ENCODE measurements at regions not wholly inside any gene's neighbourhood (a gene's known extent, or its start where the extent isn't known, plus 50 kb on each side); places are given as distances from the start of the nearest gene placed in this dataset.
"Not testable (repeated sequence)": the region's sequence is repeated elsewhere in the genome, so short reads cannot be mapped to it uniquely, and the experiment has no call there.

- TF ChIP-seq, protein P1, sequence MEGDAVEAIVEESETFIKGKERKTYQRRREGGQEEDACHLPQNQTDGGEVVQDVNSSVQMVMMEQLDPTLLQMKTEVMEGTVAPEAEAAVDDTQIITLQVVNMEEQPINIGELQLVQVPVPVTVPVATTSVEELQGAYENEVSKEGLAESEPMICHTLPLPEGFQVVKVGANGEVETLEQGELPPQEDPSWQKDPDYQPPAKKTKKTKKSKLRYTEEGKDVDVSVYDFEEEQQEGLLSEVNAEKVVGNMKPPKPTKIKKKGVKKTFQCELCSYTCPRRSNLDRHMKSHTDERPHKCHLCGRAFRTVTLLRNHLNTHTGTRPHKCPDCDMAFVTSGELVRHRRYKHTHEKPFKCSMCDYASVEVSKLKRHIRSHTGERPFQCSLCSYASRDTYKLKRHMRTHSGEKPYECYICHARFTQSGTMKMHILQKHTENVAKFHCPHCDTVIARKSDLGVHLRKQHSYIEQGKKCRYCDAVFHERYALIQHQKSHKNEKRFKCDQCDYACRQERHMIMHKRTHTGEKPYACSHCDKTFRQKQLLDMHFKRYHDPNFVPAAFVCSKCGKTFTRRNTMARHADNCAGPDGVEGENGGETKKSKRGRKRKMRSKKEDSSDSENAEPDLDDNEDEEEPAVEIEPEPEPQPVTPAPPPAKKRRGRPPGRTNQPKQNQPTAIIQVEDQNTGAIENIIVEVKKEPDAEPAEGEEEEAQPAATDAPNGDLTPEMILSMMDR (IDR thresholded peaks at IDR 0.05; ENCODE audit: low read depth, low read length, missing control alignments): no peak
- DNase-seq (ENCODE audit: low read depth): no peak
- in situ Hi-C loops (cut with HindIII; ENCODE audit: low sequenced_read_pairs): no loop called here
- no peak overlapping the region for H3K4me3 ChIP-seq (ENCODE audit: low read depth, low read length)
Observed at GRCh38 chr3:15997274-15997943, 177.1 kb upstream of the GALNT15 start.

DNA sequence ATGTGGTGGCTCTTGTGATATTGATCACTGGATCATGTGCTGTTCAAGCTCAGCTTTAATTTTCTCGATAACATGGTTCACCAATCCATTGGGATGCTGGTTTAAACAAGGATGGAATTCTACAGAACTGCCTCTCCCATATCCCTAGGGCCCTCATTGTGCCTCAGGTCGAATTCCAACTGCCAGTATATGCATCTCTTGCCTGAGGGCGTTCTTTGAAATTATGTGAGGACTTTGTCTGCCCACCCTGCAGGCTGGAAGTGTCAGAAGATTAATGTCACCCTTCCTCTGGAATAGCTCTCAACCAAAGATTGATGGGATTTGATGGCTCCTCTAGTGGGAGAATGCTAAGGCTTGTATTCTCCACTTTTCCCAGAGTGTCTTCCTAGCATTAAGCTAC is 175.6 kb upstream of the GALNT15 start:
- TF ChIP-seq, protein P1 (IDR thresholded peaks at IDR 0.05; ENCODE audit: low read depth, low read length, missing control alignments): no peak
- no peak for DNase-seq (ENCODE audit: low read depth)
- H3K4me3 ChIP-seq (ENCODE audit: low read depth, low read length): no peak overlapping the region
- in situ Hi-C loops (cut with HindIII; ENCODE audit: low sequenced_read_pairs): no loop called here

DNA sequence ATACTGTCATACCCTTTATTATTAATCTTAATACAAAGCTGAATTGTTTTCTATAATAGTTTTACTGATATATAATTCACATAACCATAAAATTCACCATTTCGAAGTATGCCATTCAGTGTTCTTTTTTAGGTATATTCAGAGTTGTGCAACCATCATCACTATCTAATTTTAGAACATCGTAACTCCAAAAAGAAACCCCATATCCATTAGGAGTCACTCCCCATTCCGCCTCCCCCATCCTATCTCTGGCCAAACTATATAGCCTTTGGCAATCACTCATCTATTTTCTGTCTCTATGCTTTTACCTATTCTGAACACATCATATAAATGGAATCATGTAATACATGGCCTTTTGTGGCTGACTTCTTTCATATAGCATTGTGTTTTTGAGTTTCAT is 169.7 kb upstream of the GALNT15 start:
- no peak for DNase-seq (ENCODE audit: low read depth)
- TF ChIP-seq, protein P1 (IDR thresholded peaks at IDR 0.05; ENCODE audit: low read depth, low read length, missing control alignments): no peak
- H3K4me3 ChIP-seq (ENCODE audit: low read depth, low read length): no peak overlapping the region
- in situ Hi-C loops (cut with HindIII; ENCODE audit: low sequenced_read_pairs): no loop called here

- in situ Hi-C loops (cut with HindIII; ENCODE audit: low sequenced_read_pairs): no loop called here
- no peak overlapping the region for H3K4me3 ChIP-seq (ENCODE audit: low read depth, low read length)
- TF ChIP-seq, protein P1 (IDR thresholded peaks at IDR 0.05; ENCODE audit: low read depth, low read length, missing control alignments): no peak
- DNase-seq (ENCODE audit: low read depth): no peak
Observed at GRCh38 chr3:16011376-16011775, 163.1 kb upstream of the GALNT15 start.

DNA sequence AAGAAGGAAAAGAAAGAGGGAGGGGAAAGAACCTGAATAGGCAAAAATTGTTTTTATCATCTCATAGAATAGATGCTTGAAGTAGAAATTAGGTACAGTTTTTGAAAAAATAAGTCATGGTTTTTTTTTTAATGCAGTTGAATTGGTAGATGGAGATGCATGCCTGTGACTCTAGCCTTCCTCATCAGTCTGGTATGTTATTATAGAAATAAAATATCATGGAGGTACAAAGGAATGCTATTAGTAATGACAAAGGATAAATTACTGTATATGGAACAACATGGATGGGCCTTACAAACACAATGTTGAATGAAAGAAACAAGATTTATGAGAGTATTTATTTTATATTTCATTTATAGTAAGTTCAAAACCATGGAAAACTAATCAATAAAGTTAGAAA is 162.4 kb upstream of the GALNT15 start:
- TF ChIP-seq, protein P1 (IDR thresholded peaks at IDR 0.05; ENCODE audit: low read depth, low read length, missing control alignments): no peak
- in situ Hi-C loops (cut with HindIII; ENCODE audit: low sequenced_read_pairs): no loop called here
- DNase-seq (ENCODE audit: low read depth): no peak
- H3K4me3 ChIP-seq (ENCODE audit: low read depth, low read length): no peak overlapping the region

DNA sequence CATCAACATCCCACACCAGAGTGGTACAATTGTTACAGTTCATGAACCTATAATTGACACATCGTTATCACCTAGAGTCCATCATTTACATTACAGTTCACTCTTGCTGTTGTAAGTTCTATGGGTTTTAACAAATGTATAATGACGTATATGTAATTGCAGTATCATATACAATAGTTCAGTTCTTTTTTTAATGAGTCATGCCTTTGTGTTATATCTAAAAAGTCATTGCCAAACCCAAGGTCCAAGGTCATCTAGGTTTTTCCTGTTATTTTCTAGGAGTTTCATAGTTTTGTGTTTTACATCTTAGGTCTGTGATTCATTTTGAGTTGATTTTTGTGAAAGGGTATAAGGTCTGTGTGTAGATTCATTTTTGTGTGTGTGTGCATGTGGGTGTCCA is 160.9 kb upstream of the GALNT15 start:
- H3K4me3 ChIP-seq (ENCODE audit: low read depth, low read length): no peak overlapping the region
- TF ChIP-seq, protein P1 (IDR thresholded peaks at IDR 0.05; ENCODE audit: low read depth, low read length, missing control alignments): no peak
- in situ Hi-C loops (cut with HindIII; ENCODE audit: low sequenced_read_pairs): no loop called here
- DNase-seq (ENCODE audit: low read depth): no peak

DNA sequence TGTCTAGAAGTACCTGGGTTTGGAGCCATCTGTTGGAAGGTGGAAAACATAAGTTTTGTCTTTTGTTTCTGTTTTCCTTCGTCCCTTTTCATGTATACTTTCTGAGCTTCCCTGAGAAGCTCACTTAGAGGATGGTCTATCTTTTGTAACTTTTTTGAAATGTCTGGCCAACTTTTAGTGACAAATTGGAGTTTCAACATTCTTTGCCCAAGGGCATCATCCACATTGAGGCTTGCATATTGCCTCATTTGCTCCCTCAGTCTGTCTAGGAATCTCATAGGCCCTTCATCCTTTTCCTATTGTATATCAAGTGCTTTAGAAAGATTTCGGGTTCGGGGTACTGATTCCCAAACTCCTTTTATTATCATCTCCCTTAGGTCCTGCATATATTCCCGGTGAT is 152.7 kb upstream of the GALNT15 start:
- H3K4me3 ChIP-seq (ENCODE audit: low read depth, low read length); in situ Hi-C loops (cut with HindIII; ENCODE audit: low sequenced_read_pairs); DNase-seq (ENCODE audit: low read depth): not testable (repeated sequence)

DNA sequence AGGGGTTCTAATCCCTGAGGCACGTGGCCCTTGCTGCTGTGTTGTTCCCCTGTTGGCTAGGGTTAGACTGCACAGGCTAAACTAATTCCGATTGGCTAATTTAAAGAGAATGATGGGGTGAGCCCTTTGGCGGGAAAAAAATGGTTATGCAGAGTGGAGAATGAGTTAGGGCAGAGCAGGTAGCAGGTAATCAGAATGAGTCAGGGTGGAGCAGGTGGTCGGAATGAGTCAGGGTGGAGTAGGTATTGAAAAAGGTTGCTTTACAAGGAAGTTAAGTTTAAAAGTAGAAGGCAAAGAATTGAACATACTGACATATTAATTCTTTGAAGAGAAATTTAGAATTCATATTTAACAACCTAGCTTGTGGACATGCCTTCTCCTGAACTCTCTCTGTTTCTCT is 150.6 kb upstream of the GALNT15 start:
- in situ Hi-C loops (cut with HindIII; ENCODE audit: low sequenced_read_pairs); DNase-seq (ENCODE audit: low read depth); H3K4me3 ChIP-seq (ENCODE audit: low read depth, low read length): not testable (repeated sequence)
